GM12873 (cell line): ENCODE measurements at regions not wholly inside any gene's neighbourhood (a gene's known extent, or its start where the extent isn't known, plus 50 kb on each side); places are given as distances from the start of the nearest gene placed in this dataset.

Experiments used
- CTCF ChIP-seq: IDR thresholded peaks from 2 replicates; pipeline ENCODE4 v1.5.1; 2012; ENCODE audit warnings: low read depth, mild to moderate bottlenecking, moderate library complexity, low read length, control low read depth; ENCODE audit not compliant: insufficient read depth; ENCODE audit errors: missing control alignments

DNA sequence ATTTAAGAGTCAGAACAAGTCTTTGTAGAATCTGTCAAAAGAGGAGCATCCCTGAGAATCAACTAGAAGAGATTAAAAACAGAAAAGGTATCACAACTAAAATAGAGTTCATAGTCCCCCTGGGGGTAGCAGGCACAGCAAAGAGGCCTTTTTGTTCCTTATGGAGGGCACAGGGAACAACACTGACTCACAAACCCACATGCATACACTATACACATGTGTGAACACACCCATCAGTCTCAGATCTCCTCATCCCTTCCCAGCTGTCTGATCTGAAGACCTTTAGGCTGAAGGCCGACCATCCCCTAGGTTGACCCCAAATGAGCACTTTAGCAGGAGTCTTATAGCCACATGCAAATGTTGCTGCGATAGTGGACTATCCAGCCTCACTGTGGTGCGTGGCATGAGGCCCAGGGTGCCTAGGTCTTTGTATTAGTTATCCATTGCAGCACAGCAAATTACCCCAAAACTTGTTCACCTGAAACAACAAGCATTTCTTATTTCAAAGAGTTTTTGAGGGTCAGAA lies 236.7 kb upstream of the EGLN3 start:
- no peak for TF ChIP-seq CTCF

GRCh38 chr14:34187061-34187460 lies 236.2 kb upstream of the EGLN3 start:
- no peak for TF ChIP-seq CTCF

DNA sequence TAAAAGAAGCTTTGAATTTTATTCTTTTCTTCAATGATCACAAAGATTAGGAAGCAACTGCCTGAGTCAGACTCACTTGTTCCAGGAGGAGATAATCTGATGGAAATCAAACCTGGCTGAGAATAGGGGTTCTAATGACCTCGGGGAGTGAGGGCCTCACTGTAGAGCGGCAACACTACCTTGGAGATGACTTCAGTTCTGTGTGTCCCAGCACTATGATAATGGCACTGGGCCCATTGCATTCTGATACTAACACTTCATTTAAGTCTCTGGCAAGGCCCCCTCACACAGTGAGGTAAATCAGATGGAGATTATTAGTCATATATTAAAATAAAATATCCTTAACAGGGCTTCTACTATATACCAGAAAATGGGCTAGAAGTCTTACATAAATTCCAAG lies 233.3 kb upstream of the EGLN3 start:
- TF ChIP-seq CTCF, result no peak

DNA sequence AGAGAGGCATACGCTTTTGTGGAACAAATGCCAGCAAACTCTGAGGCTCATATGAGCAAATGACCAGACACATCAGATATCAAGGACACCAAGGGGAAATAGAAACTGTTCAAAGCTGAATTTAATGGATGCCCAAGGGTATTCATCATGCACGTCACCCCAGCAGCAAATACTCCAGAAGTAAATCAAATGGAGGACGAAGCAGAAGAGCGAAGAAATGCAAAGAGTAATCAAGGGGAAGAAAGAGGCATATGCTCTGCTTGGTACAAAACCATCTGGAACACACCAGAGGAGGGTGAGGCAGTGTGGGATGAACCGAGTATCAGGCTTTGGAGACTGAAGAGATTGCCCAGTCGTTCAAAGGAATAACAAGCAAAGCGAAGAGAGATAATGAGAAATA lies 232.6 kb upstream of the EGLN3 start:
- no peak for TF ChIP-seq CTCF

GRCh38 chr14:34181338-34181737 lies 230.5 kb upstream of the EGLN3 start:
- no peak for TF ChIP-seq CTCF

- TF ChIP-seq CTCF, result no peak
Measured at GRCh38 chr14:34180869-34181268, 230.0 kb upstream of the EGLN3 start.

- no peak for TF ChIP-seq CTCF
Measured at GRCh38 chr14:34180434-34180833, 229.6 kb upstream of the EGLN3 start.
